DND-41 (cell line): ENCODE measurements at regions not wholly inside any gene's neighbourhood (a gene's known extent, or its start where the extent isn't known, plus 50 kb on each side); places are given as distances from the start of the nearest gene placed in this dataset.

ENCODE experiments used
- ATAC-seq: fragments of 200-7000 bp; cut with Tn5 transposase; 3 replicates; pipeline ENCODE4 v1.9.1; 2021; ENCODE audit warnings: low read depth; ENCODE audit not compliant: insufficient read depth
- DNase-seq: peaks from one replicate; pipeline ENCODE4 v3.0.0-alpha.2; 2020
- H2AFZ ChIP-seq: 2 replicates; pipeline ENCODE4 v1.6.0; 2012; ENCODE audit warnings: low read depth, low read length
- H3K27ac ChIP-seq: 2 replicates; pipeline ENCODE4 v1.5.1; 2012; ENCODE audit warnings: low read length, inconsistent platforms
- H3K27me3 ChIP-seq: fragments of 200-600 bp; sonication (generic); 2 replicates; pipeline ENCODE4 v1.6.0; 2012; ENCODE audit warnings: low read length, mild to moderate bottlenecking, inconsistent platforms; ENCODE audit not compliant: insufficient read depth, poor library complexity
- H3K36me3 ChIP-seq: 2 replicates; pipeline ENCODE4 v1.5.1; 2012; ENCODE audit warnings: low read length, inconsistent platforms; ENCODE audit not compliant: insufficient read depth
- H3K4me1 ChIP-seq: 2 replicates; pipeline ENCODE4 v1.5.1; 2012; ENCODE audit warnings: mild to moderate bottlenecking, low read length; ENCODE audit not compliant: insufficient read depth
- H3K4me2 ChIP-seq: 2 replicates; pipeline ENCODE4 v1.6.0; 2012; ENCODE audit warnings: mild to moderate bottlenecking, moderate library complexity, low read length, inconsistent platforms; ENCODE audit not compliant: insufficient read depth
- H3K4me3 ChIP-seq, 2 experiments: fragments of 200-600 bp in 1 of 2; shearing (Covaris generic) in 1 of 2; 2 replicates each; pipeline ENCODE4 v1.5.1; 2012 to 2016; ENCODE audit warnings: inconsistent platforms in 2 of 2, low read length in 2 of 2, mild to moderate bottlenecking in 2 of 2, low read depth in 1 of 2, moderate library complexity in 1 of 2
- H3K79me2 ChIP-seq: 2 replicates; pipeline ENCODE4 v1.6.0; 2012; ENCODE audit warnings: low read length, inconsistent platforms; ENCODE audit not compliant: insufficient read depth
- H3K9ac ChIP-seq: 2 replicates; pipeline ENCODE4 v1.6.0; 2012; ENCODE audit warnings: low read depth, mild to moderate bottlenecking, inconsistent platforms, low read length, moderate library complexity
- H3K9me3 ChIP-seq: 2 replicates; pipeline ENCODE4 v1.5.1; 2012; ENCODE audit warnings: low read length, moderate library complexity, mild to moderate bottlenecking, inconsistent platforms; ENCODE audit not compliant: insufficient read depth, severe bottlenecking
- H4K20me1 ChIP-seq: 2 replicates; pipeline ENCODE4 v1.6.0; 2012; ENCODE audit warnings: low read length; ENCODE audit not compliant: insufficient read depth
- CTCF ChIP-seq: IDR thresholded peaks from 2 replicates; pipeline ENCODE4 v1.5.1; 2012; ENCODE audit warnings: borderline replicate concordance, low read length, moderate library complexity, mild to moderate bottlenecking; ENCODE audit not compliant: poor library complexity, severe bottlenecking; ENCODE audit errors: extremely low read depth
- EZH2 ChIP-seq: IDR thresholded peaks from 3 replicates; pipeline ENCODE4 v1.6.1; 2012; ENCODE audit warnings: borderline replicate concordance, low read depth, mild to moderate bottlenecking, moderate library complexity, low read length, inconsistent platforms; ENCODE audit not compliant: severe bottlenecking

GRCh38 chr9:29118555-29118954 is 1545.3 kb upstream of the C9orf72 start:
- Histone ChIP-seq H3K27me3 (no peaks in the 10 kb centered on the region), H3K79me2 (no peaks in the 10 kb centered on the region), H2AFZ (no peak overlapping the region), H3K36me3 (no peaks in the 10 kb centered on the region), H3K4me1 (no peaks in the 10 kb centered on the region), H3K4me3 (no peak overlapping the region), H3K9me3 (no peaks in the 10 kb centered on the region), H3K9ac (no peak overlapping the region), H4K20me1 (no peaks in the 10 kb centered on the region), H3K4me2 (no peak overlapping the region), H3K27ac (no peak overlapping the region)
- DNase-seq (no peak), ATAC-seq (no peak)
- no peak for TF ChIP-seq EZH2

GRCh38 chr9:29126783-29127182 is 1553.5 kb upstream of the C9orf72 start:
- Histone ChIP-seq H3K4me3 (no peak overlapping the region), H2AFZ (no peak overlapping the region), H3K9ac (no peak overlapping the region), H3K4me1 (no peaks in the 10 kb centered on the region), H3K27me3 (no peaks in the 10 kb centered on the region), H3K79me2 (no peaks in the 10 kb centered on the region), H3K4me2 (no peak overlapping the region), H3K27ac (no peak overlapping the region), H3K36me3 (no peaks in the 10 kb centered on the region), H3K9me3 (peaks cover 12% of the 10 kb centered on the region), H4K20me1 (no peaks in the 10 kb centered on the region)
- DNase-seq (no peak), ATAC-seq (no peak)
- TF ChIP-seq CTCF (no peak), EZH2 (no peak)

GRCh38 chr9:29129763-29130162 is 1556.5 kb upstream of the C9orf72 start:
- Histone ChIP-seq H3K9ac (no peak overlapping the region), H2AFZ (no peak overlapping the region), H3K27me3 (no peaks in the 10 kb centered on the region), H4K20me1 (no peaks in the 10 kb centered on the region), H3K79me2 (no peaks in the 10 kb centered on the region), H3K27ac (no peak overlapping the region), H3K36me3 (no peaks in the 10 kb centered on the region), H3K4me1 (no peaks in the 10 kb centered on the region), H3K9me3 (peaks cover 12% of the 10 kb centered on the region), H3K4me3 (no peak overlapping the region), H3K4me2 (no peak overlapping the region)
- TF ChIP-seq EZH2 (no peak), CTCF (no peak)
- no peak for DNase-seq
- ATAC-seq, result no peak

- Histone ChIP-seq H3K79me2 (no peaks in the 10 kb centered on the region), H3K27me3 (no peaks in the 10 kb centered on the region), H3K9ac (no peak overlapping the region), H3K36me3 (no peaks in the 10 kb centered on the region), H3K9me3 (no peaks in the 10 kb centered on the region), H3K27ac (no peak overlapping the region), H3K4me3 (no peak overlapping the region), H3K4me2 (no peak overlapping the region), H2AFZ (no peak overlapping the region), H4K20me1 (no peaks in the 10 kb centered on the region), H3K4me1 (no peaks in the 10 kb centered on the region)
- no peak for DNase-seq
- no peak for ATAC-seq
- no peak for TF ChIP-seq EZH2
- no peak for TF ChIP-seq CTCF
These were observed 1571.2 kb upstream of the C9orf72 start for GRCh38 chr9:29144476-29144875.
